HCEC 1CT (cell line): ENCODE measurements at regions not wholly inside any gene's neighbourhood (a gene's known extent, or its start where the extent isn't known, plus 50 kb on each side); places are given as distances from the start of the nearest gene placed in this dataset.
"Not testable (repeated sequence)": the region's sequence is repeated elsewhere in the genome, so short reads cannot be mapped to it uniquely, and the experiment has no call there.

ENCODE experiments used
- DNase-seq: peaks from one replicate; pipeline ENCODE4 v3.0.0-alpha.2; 2017

DNA sequence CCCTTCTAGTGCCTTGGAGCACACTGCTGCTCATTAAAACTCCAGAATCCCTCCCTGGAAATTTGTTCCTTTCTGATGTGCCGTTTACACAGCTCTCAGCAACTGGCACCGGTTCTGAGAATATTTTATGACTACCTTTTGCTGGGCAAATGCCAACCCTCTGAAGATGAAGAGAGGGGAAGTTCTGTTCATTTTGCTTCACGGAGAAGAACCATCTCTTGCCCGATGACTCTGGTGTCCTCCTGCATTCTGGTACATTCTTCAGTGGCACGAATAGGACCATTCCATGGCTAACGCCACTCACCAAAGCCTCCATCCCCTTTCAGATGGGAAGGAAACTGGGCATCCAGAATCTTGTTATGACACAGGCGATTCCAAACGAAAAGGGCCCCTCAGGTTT, 96.2 kb upstream of the SIM2 start:
- no peak for DNase-seq

DNA sequence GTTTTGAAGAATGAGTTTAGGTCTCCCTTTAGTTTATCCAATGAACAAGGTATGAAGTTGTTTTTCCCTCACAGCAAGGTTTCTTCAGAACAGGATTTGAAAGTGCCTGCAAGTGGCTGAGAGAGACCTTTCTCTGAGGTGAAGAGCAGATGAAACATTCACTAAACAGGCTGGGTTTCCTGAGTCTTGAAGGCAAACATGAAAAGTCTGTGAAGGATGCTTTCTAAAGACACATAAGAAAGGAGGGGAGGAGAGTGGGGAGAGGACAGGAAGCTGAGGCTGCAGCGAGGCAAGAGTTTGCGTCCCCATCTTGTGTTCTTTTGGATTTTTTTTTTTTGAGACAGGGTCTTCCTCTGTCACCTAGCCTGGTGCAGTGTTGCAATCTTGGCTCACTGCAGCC, 95.7 kb upstream of the SIM2 start:
- DNase-seq, result no peak

DNA sequence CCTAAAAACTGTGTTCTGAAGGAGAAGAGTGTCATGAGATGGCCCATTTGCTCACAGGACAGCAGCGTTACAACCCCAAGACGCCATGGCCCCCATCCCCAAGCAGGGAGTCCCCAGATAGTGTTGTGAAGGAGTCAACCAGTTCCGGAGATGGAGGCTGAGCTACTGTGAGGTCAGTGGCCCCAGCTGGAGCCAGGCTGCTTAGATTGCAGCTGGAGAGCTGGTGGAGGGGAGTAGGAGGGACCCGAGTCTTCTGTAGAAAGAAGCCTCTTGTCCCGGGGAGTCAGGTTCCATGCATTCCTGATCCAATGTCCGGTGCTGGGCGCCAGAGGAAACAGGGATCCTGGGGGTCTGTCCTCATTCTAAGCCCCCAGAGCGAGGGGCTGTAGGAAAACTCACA, 93.5 kb upstream of the SIM2 start:
- no peak for DNase-seq

DNA sequence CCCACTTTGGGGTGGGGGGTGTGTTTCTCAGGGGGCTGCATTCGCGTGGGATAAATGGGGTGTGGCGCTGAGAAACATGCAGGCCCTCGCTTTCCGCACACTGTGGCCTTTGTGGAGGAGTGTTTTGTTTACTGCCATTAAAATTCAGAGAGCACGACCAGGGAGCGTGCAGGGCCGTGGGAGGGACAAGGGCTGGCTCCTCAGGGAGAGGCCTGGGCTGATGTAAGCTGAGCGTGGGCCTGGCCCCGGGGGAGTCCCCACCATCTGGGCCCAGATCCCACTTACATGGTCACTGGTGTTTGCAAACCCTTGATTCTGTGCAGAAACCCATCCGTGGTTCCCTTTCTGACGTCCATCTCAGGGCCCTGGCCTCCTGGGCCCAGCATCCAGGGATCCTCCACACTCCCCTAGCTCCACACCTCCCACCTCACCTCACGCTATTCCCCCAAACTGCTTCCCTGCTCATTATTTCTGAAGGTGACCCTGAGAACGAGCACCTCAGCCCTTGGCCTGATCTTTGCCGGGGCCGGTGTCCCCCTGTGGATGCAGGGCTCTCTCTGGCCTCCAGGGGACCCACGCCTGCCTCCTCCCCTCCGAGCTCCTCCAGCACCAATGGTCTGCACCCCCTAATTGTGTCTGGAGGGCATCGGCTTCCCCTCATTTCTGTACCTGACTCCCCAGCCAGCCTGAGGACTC, 92.5 kb upstream of the SIM2 start:
- no peak for DNase-seq

DNA sequence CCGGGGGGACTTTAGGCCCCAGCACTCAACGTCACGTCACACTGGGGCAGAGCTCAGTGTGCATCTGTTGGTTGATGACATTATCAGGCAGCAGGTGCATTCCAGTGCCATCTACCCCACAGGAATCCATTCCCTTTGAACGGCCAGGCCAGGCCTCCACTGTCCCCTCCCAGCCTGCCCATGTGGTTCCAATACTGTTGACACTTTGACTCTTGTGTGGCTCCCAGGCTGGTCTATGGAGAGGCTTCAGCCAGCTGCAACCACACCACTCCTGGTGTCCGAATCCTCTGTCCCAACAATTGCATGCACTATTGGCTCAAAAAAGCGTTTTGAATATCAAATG, 92.0 kb upstream of the SIM2 start:
- DNase-seq, result no peak

DNA sequence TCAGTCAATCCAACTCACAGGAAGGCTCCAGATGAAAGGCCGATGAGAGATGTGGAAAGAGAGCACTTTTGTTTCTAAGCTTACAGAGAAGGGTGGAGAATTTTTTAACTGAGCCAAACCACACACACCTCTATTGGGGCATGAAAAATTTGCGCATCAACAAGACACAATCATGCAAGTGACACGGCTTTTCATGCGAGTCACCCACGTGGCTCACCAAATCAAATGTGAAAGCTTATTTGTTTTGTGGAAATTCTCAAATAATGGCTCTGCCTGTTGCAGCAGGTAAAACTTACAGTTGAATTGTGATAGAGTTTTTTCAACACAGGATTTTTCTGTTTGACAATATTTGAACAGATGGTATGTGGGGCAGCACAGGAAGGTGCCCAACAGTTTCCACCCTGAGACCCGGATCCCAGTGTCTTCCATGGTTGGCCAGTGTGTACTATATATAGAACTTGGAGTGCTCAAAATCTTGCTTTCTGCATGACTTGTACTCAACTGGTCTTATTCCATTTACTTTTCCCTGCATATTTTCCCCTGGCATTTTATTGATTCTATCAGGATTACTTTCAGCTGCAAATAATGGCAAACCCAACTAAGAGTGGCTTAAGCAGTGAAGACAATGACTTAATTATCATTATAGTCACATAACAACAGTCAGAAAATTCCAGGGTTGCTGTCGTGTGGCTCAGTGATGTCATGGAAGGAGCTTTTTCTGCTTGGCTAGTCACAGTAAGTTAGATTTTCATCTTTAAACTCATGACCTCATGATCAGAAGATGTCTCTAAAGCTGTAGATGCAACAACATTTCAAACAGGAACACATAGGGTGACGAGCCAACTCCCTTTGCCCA, 90.6 kb upstream of the SIM2 start:
- DNase-seq, result no peak

DNA sequence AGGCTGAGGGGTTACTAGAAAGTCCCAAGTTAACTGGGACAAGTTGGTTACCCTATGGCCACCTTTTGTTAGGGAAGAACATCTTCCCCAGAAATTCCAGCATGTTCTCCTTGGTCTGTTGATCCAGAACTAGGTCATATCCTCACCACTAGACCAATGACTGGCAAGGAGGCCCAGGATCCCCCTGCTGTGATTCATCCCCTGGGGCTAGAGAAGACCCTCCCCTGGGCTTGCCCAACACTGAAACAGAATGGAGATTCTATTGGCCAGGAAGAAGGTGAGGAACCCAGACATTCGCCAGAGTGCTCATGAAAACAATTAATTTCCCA, 90.1 kb upstream of the SIM2 start:
- DNase-seq, result no peak

DNA sequence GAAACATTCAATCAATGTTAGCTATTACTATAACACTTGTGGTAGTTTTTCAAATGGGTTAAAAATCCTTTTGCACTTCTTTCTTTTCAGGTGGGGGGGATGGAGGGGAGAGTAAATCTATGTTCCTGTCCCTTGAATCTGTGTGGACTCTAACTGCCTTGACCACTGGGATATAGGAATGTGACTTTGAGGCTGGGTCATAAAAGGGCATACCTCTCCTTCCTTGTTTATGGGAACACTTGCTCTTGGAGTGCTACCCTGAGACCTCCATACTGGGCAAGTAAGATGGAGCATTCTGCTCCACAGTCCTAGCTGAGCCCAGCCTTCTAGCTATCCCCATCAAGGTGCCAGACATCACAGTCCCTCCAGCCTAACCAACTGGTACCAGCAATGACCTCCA, 89.3 kb upstream of the SIM2 start:
- no peak for DNase-seq

DNA sequence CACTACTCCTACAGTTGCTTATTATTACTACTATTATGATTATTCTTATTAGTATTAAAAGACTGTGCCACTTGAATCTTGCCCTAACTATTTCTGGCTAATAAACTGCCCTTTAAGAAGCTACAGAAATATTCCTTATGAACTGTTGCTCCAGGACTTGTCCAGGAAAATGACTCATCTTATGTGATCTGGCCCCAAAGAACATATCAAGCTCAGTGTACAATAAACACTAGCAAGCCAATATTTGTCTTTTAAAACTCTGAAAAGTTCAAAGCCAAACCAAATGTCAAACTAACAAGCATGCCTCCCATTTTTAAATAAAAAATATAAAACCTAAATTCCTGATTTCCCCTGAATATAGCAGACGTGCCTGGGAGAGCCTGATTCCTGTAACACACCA, 88.7 kb upstream of the SIM2 start:
- DNase-seq, result peak; percentile 12

DNA sequence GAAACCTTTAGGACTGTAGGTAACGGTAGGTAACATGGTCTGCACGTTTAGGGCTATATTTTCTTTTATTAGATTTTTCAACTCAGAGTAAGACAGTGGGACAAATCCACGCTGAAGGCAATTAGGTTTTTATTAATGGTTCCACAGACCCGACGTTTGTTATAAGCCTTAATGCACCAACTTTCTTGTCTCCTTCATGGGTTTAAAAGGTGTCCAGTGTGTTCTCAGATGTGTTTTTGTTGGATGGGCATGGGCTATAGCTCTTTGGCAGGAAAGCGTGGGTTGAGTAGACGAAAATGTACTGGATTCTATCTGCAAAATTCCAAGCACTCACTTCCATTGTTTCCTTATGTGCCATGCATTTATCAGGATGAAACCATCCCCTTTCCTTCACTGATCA, 88.0 kb upstream of the SIM2 start:
- DNase-seq, result no peak

DNA sequence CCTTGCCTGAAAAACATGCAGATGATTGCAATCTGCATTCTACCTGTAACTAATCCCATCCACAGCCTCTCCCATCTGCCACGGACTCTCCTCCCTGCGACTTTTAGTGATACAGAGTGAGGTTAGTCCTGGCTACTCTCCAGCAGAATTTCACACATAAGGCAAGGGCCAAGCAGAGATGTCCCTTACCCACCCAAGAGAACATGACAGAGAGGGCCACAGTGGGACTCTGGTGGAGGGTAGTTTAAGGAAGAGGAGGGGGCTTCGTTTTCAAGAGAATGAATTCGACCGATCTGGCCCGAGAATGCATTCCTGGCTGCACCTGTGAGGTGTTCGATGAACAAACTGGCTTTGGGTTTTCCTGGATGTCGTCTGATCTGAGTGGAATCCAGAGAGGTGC, 87.5 kb upstream of the SIM2 start:
- DNase-seq, result no peak

DNA sequence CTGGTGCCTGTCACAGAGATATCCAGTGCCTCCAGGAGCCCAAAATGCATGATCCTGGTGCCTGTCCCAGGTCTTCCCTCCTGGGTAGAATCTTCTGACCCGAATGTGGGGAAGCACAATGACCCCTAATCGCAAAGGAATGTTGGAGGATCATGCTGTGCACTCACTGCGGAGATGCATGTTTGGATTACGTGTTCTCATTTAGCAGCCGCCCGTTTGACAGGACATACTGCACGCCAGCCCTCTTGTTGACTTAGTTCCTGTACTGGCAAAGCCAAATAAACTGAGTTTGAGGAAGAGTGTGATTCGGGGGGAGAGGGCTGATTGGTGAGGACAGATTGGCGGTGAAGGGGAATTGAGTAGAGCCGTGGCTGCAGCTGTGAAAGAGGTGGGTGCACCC, 85.9 kb upstream of the SIM2 start:
- DNase-seq, result peak; percentile 24

DNA sequence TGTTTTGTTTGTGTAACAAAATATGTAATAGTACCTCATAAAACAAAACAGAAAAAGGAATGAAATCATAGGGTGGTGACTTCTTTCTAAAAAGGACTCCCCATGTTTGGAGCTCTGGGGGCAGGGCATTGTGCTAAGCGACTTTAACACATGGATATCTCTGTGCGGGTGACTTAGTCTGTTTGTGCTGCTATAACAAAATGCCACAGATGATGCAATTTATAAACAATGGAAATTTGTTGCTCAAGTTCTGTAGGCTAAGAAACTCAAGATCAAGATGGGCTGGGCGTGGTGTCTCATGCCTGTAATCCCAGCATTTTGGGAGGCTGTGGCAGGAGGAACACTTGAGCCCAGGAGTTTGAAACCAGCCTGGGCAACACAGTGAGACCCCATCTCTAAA, 85.4 kb upstream of the SIM2 start:
- DNase-seq, result no peak

DNA sequence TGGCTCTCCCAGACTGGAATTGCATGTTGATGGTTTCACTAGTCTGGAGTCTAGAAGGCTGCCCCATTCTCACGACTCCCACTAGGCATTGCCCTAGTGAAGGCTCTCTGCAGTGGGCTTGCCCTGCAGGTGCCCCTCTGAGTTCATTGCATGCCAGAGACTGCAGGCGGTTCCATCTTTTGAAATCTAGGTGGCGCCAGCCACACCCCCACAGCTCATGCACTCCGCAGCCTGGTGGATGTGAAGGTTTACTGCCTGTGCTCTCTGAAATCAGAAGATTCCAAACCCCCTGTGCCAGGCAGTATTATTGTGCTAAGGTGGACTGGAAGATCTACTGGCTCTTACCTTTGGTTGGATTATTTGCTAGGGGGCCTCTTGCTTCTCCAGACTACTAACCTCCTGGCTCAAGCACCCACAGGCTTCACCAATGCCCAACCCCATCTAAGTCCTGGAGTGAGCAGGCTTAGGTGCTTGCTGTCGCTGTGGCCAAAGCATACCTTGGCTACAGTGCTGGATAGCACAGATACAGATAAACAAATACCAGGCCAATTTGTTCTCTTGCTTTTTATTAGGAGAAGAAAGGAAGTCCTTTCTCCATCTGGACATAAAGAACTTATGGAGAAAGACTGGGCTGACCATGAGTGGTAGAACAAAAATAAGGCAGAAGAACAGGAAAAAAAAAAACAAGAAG, 83.5 kb upstream of the SIM2 start:
- no peak for DNase-seq

DNA sequence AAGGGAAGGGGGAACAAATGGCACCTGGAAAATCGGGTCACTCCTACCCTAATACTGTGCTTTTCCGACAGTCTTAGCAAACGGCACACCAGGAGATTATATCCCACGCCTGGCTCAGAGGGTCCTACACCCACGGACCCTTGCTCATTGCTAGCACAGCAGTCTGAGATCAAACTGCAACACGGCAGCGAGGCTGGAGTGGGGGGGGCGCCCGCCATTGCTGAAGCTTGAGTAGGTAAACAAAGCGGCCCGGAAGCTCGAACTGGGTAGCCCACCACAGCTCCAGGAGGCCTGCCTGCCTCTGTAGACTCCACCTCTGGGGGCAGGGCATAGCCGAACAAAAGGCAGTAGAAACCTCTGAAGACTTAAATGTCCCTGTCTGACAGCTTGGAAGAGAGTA, 82.1 kb upstream of the SIM2 start:
- DNase-seq, result not testable (repeated sequence)

DNA sequence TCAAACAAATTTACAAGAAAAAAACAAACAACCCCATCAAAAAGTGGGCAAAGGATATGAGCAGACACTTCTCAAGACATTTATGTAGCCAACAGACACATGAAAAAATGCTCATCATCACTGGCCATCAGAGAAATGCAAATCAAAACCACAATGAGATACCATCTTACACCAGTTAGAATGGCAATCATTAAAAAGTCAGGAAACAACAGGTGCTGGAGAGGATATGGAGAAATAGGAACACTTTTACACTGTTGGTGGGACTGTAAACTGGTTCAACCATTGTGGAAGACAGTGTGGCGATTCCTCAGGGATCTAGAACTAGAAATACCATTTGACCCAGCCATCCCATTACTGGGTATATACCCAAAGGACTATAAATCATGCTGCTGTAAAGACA, 77.1 kb upstream of the SIM2 start:
- DNase-seq, result not testable (repeated sequence)

DNA sequence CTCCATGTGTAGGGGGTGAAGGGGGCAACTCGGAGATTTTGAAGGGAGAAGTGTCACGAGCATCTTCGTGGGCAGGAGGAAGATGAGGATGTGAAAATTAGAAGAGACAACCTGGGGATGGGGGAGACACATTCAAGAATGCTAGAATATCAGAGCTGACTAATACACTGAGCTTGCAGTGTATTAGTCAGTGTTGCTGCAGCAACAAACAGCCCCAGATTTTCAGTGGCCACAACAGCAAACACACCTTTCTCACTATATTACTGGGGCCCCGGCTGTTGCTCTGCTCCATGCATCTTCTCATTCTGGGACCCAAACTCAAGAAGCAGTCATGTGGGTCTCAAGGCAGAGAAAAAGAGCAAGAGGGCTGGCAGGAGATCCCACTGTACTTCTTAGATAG, 74.8 kb upstream of the SIM2 start:
- no peak for DNase-seq

DNA sequence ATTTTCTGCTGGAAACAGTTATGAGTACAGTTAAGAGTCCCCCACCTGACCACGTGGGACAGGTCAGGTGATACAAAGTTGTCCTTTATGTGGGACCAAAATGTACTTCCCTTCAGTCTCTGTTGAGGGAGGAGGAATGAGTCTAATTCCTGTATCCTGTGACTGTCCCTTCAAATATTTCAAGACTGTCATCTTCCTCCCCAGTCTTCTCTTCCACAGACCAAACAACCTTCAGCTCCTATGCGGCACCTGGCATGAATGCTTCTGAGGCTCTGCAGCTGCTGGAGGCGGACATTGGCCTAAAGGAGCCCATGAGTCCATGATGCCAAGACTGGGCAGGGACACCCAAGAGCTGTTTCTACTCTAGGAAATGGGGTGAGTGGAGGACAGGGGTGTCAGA, 72.1 kb upstream of the SIM2 start:
- no peak for DNase-seq

DNA sequence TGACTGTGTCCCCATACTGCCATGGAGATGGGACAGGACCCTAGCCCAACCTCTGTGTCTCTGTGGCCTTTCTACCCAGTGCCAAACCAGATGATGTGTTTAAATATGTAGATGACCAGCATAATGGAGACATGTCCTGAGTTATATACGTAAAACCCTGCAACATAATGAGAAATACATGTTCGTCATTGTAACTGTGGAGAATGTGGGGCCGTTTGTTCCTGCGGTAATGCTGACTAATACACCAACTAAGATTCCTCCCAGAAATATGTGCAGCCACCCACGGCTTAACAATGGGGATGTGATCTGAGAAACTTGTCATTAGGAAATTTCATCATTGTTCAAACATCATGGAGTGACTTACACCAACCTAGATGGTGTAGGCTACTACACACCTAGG, 71.7 kb upstream of the SIM2 start:
- peak; percentile 34 for DNase-seq

DNA sequence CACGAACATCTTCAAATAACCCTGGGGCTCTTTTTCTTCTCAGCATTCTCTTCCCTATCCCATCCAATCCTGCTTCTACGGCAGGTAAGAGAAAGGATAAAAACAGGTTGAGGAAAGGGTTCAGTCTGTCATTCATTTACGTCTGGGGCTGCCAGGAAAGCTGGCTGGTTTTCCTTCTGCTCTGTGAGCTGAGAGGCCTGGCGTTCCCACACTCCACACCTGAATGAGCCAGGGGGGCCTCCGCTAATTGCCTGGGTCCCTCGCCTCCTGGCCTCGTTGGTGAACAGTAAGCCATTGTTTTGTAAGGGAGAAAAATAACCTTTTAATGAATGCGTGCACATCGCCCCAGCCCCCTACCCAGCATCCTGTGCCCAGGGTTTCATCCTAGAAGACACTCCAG, 70.8 kb upstream of the SIM2 start:
- DNase-seq, result no peak

DNA sequence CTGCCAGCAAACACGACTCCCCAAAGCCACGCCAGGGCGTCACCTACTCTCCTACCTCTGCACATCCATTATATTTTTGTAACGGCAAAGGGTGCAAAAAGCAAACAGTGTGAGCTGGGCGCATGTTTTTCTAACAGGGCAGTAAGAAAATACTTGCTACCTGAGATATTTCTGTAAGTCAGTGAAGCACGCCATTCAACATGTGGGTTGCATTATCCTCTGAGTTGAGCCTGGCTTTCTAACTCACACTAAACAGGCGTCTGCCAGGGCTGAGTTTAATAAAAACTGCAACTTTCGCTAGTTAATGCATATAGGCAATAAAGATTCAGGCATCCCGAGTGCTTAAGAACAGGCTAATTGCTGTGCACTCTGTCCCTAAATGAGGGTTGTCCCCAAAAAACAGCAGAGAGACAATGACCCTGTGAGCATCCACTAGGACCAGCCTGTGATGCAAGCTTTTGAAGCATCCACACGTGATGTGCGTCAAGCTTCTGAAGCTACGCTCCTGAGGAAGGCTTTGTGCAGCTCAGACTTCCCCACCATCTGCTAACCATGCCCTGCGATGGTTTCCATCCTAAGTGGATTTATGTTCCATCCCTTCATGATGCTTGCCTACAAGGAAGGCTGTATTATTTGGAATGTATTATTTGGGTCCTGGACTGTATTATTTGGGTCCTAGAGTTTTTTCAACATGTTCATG, 70.0 kb upstream of the SIM2 start:
- no peak for DNase-seq

DNA sequence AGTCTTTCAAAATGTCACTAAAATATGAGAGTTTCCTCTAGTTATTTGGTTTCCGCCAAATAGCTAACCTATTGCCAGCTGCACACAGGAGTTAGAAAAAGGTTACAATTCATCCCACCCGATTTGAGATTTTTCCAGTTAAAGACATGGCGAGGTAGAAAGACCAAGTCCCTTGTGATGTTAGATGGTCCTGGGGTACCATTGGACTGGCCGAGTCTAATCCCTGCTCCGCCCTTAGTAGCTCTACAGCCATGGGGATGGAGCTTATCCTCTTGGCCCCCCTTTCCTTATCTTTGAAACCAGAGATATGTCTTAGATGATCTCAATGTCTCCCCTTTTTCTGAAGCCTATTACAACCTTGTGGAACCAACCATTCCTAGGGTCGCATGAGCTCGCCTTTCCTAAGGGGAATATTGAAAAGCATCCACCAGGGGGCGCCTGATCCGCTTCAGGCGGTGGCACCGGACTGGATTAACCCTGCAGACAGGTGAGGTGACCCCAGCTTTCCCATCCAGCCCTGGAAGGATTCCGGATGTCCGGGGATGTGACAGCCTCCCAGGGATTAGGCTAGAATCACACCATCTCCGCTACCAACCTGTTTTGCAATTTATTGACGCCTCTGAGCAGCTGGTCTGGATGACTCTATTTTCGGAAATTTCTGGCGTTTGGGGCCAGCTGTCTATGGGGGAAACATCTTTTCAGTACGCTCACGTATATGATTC, 68.3 kb upstream of the SIM2 start:
- DNase-seq, result peak; percentile 4

DNA sequence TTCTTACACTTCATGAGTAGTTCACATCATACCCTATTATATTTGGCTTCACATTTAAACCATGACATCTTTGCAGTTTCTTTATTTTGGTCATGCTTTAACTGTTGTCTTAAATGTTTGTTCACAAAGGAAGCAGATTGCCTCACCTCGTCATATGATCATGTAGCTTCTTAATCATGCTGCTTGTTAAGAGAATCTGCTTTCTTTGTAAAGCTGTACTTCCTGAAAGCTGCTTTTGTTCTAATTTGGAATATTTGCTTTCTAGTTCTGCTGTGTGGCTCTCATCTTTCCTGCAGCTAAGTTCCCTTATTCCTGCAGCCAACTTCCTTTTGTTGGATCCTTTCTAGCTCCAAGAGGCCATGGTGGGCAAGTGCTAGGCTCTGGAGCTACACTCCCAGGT, 62.9 kb upstream of the SIM2 start:
- DNase-seq, result no peak
